Liver (tissue), 8 donors: ENCODE measurements at regions not wholly inside any gene's neighbourhood (a gene's known extent, or its start where the extent isn't known, plus 50 kb on each side); places are given as distances from the start of the nearest gene placed in this dataset.

Source experiments
- DNase-seq: peaks from one replicate; pipeline ENCODE4 v3.0.0-alpha.2; 2017; ENCODE audit warnings: low spot score
- H3K27ac ChIP-seq, 2 donors: one replicate each; pipeline ENCODE4 v1.7.0; 2013; ENCODE audit warnings: inconsistent platforms in 2 of 2, low read length in 2 of 2, control low read depth in 1 of 2, low read depth in 1 of 2, mild to moderate bottlenecking in 1 of 2
- H3K27me3 ChIP-seq, 4 donors: one replicate each; pipeline versions ENCODE4 v1.6.1 to v1.7.0; 2013; ENCODE audit warnings: low read length in 3 of 4, inconsistent platforms in 1 of 4, mild to moderate bottlenecking in 1 of 4, moderate library complexity in 1 of 4; ENCODE audit not compliant: control insufficient read depth in 4 of 4, insufficient read depth in 4 of 4
- H3K36me3 ChIP-seq, 4 donors: one replicate each; pipeline versions ENCODE4 v1.6.1 to v1.7.0; 2013; ENCODE audit warnings: low read length in 3 of 4, mild to moderate bottlenecking in 3 of 4, low read depth in 1 of 4, moderate library complexity in 1 of 4; ENCODE audit not compliant: control insufficient read depth in 4 of 4, insufficient read depth in 3 of 4
- H3K4me1 ChIP-seq, 4 donors: one replicate each; pipeline versions ENCODE4 v1.6.1 to v1.7.0; 2013; ENCODE audit warnings: low read length in 3 of 4, mild to moderate bottlenecking in 3 of 4, moderate library complexity in 1 of 4; ENCODE audit not compliant: control insufficient read depth in 4 of 4, insufficient read depth in 4 of 4
- H3K4me3 ChIP-seq, 3 donors: one replicate each; pipeline versions ENCODE4 v1.6.1 to v1.7.0; 2013; ENCODE audit warnings: low read length in 3 of 3, control low read depth in 1 of 3, low read depth in 1 of 3, mild to moderate bottlenecking in 1 of 3
- H3K9ac ChIP-seq, 2 donors: one replicate each; pipeline ENCODE4 v1.7.0; 2013; ENCODE audit warnings: low read length in 2 of 2, mild to moderate bottlenecking in 2 of 2, moderate library complexity in 2 of 2, control low read depth in 1 of 2, low read depth in 1 of 2
- H3K9me3 ChIP-seq, 4 donors: one replicate each; pipeline versions ENCODE4 v1.6.1 to v1.7.0; 2013; ENCODE audit warnings: low read length in 3 of 4; ENCODE audit not compliant: control insufficient read depth in 4 of 4
- ATF3 ChIP-seq: IDR thresholded peaks from 2 replicates; pipeline ENCODE4 v1.6.1; 2016; ENCODE audit warnings: antibody characterized with exemption
- CTCF ChIP-seq: fragments of 150-350 bp; IDR thresholded peaks from 2 replicates; pipeline ENCODE4 v1.5.1; 2017; ENCODE audit warnings: improper control_type of control experiment, low read depth, low read length; ENCODE audit not compliant: missing input control
- EGR1 ChIP-seq, 2 donors: IDR thresholded peaks; 2 replicates each; pipeline ENCODE4 v1.6.1; 2016 to 2018; ENCODE audit warnings: antibody characterized with exemption in 2 of 2, low read depth in 2 of 2
- FOXA1 ChIP-seq: IDR thresholded peaks from 2 replicates; pipeline ENCODE4 v1.6.1; 2016; ENCODE audit warnings: antibody characterized with exemption
- FOXA2 ChIP-seq: IDR thresholded peaks from 2 replicates; pipeline ENCODE4 v1.6.1; 2016; ENCODE audit warnings: antibody characterized with exemption
- GABPA ChIP-seq, 2 donors: IDR thresholded peaks in 1 of 2; conservative IDR thresholded peaks in 1 of 2; 2 replicates each; pipeline ENCODE4 v1.6.1; 2016; ENCODE audit warnings: antibody characterized with exemption in 2 of 2, mild to moderate bottlenecking in 1 of 2, moderate library complexity in 1 of 2
- HNF4A ChIP-seq, 2 donors: conservative IDR thresholded peaks; 2 replicates each; pipeline ENCODE4 v1.6.1; 2016; ENCODE audit warnings: antibody characterized with exemption in 2 of 2, mild to moderate bottlenecking in 2 of 2
- HNF4G ChIP-seq: IDR thresholded peaks from 2 replicates; pipeline ENCODE4 v1.6.1; 2016; ENCODE audit warnings: antibody characterized with exemption
- JUND ChIP-seq, 2 donors: IDR thresholded peaks; 2 replicates each; pipeline ENCODE4 v1.6.1; 2016; ENCODE audit warnings: antibody characterized with exemption in 2 of 2
- MAX ChIP-seq: IDR thresholded peaks from 2 replicates; pipeline ENCODE4 v1.6.1; 2016; ENCODE audit warnings: antibody characterized with exemption
- NR2F2 ChIP-seq: IDR thresholded peaks from 2 replicates; pipeline ENCODE4 v1.6.1; 2016; ENCODE audit warnings: antibody characterized with exemption
- RAD21 ChIP-seq, 2 donors: IDR thresholded peaks; 2 replicates each; pipeline ENCODE4 v1.6.1; 2016; ENCODE audit warnings: antibody characterized with exemption in 2 of 2, mild to moderate bottlenecking in 2 of 2
- REST ChIP-seq: IDR thresholded peaks from 2 replicates; pipeline ENCODE4 v1.6.1; 2016; ENCODE audit warnings: antibody characterized with exemption, mild to moderate bottlenecking
- RXRA ChIP-seq, 2 donors: IDR thresholded peaks; 2 replicates each; pipeline ENCODE4 v1.6.1; 2017 to 2018; ENCODE audit warnings: antibody characterized with exemption in 2 of 2, mild to moderate bottlenecking in 1 of 2
- SP1 ChIP-seq: IDR thresholded peaks from 2 replicates; pipeline ENCODE4 v1.6.1; 2018; ENCODE audit warnings: antibody characterized with exemption, mild to moderate bottlenecking
- TAF1 ChIP-seq: conservative IDR thresholded peaks from 2 replicates; pipeline ENCODE4 v1.6.1; 2016; ENCODE audit warnings: antibody characterized with exemption, mild to moderate bottlenecking
- YY1 ChIP-seq: IDR thresholded peaks from 2 replicates; pipeline ENCODE4 v1.6.1; 2016; ENCODE audit warnings: antibody characterized with exemption, mild to moderate bottlenecking
- ZBTB33 ChIP-seq: IDR thresholded peaks from 2 replicates; pipeline ENCODE4 v1.6.1; 2016; ENCODE audit warnings: antibody characterized with exemption
- WGBS: extraction: QIAGEN DNeasy Blood & Tissue Kit; methylation state at CpG from one replicate; pipeline ENCODE4 v1.1.7; 2013; 5-methylcytosine and 5-hydroxymethylcytosine counted together
- donor health status: healthy.
- donor health status: healthy.
- donor health status: healthy.
- donor health status: healthy.
- donor health status: healthy.

- no peak for TF ChIP-seq NR2F2
- TF ChIP-seq ATF3, result no peak
- no peak for TF ChIP-seq HNF4G
- no peak for TF ChIP-seq ZBTB33
- no peak for TF ChIP-seq HNF4A (conservative IDR thresholded peaks at IDR 0.05)
- TF ChIP-seq RAD21 (IDR thresholded peaks at IDR 0.05), result no peak
- no peak for TF ChIP-seq YY1
- no peak for TF ChIP-seq GABPA (IDR thresholded peaks at IDR 0.05 in 1 of 2, conservative IDR thresholded peaks at IDR 0.05 in 1 of 2)
- no peak for TF ChIP-seq RXRA (IDR thresholded peaks at IDR 0.05)
- TF ChIP-seq TAF1, result no peak
- TF ChIP-seq JUND (IDR thresholded peaks at IDR 0.05), result no peak
- TF ChIP-seq MAX, result no peak
- TF ChIP-seq SP1, result no peak
- TF ChIP-seq FOXA1, result no peak
- TF ChIP-seq REST, result no peak
- no peak for TF ChIP-seq EGR1 (IDR thresholded peaks at IDR 0.05; ENCODE audit: low read depth in 2 of 2)
- no peak for TF ChIP-seq FOXA2
- no peak for TF ChIP-seq CTCF
- H3K4me1 ChIP-seq, result no peaks in the 10 kb centered on the region
- no peaks in the 10 kb centered on the region for H3K9me3 ChIP-seq
- no peak for DNase-seq
- no peak overlapping the region for H3K9ac ChIP-seq
- no peaks in the 10 kb centered on the region for H3K27me3 ChIP-seq
- no peak overlapping the region for H3K4me3 ChIP-seq
- H3K36me3 ChIP-seq, result no peaks in the 10 kb centered on the region
- no peak overlapping the region for H3K27ac ChIP-seq
These were observed 475.8 kb upstream of the FLRT2 start for GRCh38 chr14:85054178-85054577.

GRCh38 chr14:85056267-85056666 is 473.7 kb upstream of the FLRT2 start:
- Histone ChIP-seq H3K27ac (no peak overlapping the region), H3K27me3 (no peaks in the 10 kb centered on the region), H3K9ac (no peak overlapping the region), H3K9me3 (no peaks in the 10 kb centered on the region), H3K4me1 (no peaks in the 10 kb centered on the region), H3K36me3 (no peaks in the 10 kb centered on the region), H3K4me3 (no peak overlapping the region)
- WGBS, result 54% methylated on average over 1 of the region's 1 CpG
- DNase-seq, result no peak
- TF ChIP-seq CTCF (no peak), NR2F2 (no peak), EGR1 (IDR thresholded peaks at IDR 0.05; ENCODE audit: low read depth in 2 of 2) (no peak)
